ENCODE measurements at regions not wholly inside any gene's neighbourhood (a gene's known extent, or its start where the extent isn't known, plus 50 kb on each side); places are given as distances from the start of the nearest gene placed in this dataset.

DNA sequence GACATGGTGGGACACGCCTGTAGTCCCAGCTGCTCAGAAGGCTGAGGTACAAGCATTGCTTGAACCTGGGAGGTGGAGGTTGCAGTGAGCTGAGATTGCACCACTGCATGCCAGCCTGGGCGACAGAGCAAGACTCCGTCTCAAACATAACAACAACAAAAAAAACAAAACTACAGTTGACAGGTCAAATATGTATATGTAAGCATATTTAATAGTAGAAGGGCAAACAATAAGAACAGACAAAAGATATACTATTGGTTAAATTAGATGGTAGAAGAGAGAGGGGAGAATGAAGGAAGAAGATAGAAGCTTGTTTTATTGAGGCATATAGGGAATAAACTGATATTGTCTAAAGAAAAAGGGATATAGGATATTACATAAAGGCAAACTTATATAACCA, 247.1 kb downstream of the KLF13 start:
- H3K9me3 ChIP-seq (ENCODE audit: control insufficient read depth, insufficient read depth, low read depth, low read length) = no peaks in the 10 kb centered on the region; the same call in 1 of the 2 replicates
- no peaks in the 10 kb centered on the region for H3K4me1 ChIP-seq (ENCODE audit: control insufficient read depth, insufficient read depth, low read length)
- H3K4me3 ChIP-seq (ENCODE audit: low read depth, low read length) = no peak overlapping the region
- H3K27ac ChIP-seq (ENCODE audit: extremely low read depth, low read depth, low read length) = no peak overlapping the region
- no peaks in the 10 kb centered on the region for H3K36me3 ChIP-seq (ENCODE audit: control insufficient read depth in 2 of 2, insufficient read depth in 1 of 2, low read length in 2 of 2)
- ChIA-PET CTCF (no interaction called here), POLR2A (no interaction called here)
- no peak for TF ChIP-seq KLF9 (tag by site-specific recombination; IDR thresholded peaks at IDR 0.05; ENCODE audit: low read depth)
- TF ChIP-seq ZNF266 (tag by site-specific recombination; IDR thresholded peaks at IDR 0.05; ENCODE audit: low read depth) = no peak
- TF ChIP-seq BCL11A (tag by site-specific recombination; IDR thresholded peaks at IDR 0.05; ENCODE audit: low read depth) = no peak
- TF ChIP-seq, protein P1, sequence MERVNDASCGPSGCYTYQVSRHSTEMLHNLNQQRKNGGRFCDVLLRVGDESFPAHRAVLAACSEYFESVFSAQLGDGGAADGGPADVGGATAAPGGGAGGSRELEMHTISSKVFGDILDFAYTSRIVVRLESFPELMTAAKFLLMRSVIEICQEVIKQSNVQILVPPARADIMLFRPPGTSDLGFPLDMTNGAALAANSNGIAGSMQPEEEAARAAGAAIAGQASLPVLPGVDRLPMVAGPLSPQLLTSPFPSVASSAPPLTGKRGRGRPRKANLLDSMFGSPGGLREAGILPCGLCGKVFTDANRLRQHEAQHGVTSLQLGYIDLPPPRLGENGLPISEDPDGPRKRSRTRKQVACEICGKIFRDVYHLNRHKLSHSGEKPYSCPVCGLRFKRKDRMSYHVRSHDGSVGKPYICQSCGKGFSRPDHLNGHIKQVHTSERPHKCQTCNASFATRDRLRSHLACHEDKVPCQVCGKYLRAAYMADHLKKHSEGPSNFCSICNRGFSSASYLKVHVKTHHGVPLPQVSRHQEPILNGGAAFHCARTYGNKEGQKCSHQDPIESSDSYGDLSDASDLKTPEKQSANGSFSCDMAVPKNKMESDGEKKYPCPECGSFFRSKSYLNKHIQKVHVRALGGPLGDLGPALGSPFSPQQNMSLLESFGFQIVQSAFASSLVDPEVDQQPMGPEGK (tag by site-specific recombination; IDR thresholded peaks at IDR 0.05) = no peak
- TF ChIP-seq ZNF184 (tag by site-specific recombination; IDR thresholded peaks at IDR 0.05) = no peak

DNA sequence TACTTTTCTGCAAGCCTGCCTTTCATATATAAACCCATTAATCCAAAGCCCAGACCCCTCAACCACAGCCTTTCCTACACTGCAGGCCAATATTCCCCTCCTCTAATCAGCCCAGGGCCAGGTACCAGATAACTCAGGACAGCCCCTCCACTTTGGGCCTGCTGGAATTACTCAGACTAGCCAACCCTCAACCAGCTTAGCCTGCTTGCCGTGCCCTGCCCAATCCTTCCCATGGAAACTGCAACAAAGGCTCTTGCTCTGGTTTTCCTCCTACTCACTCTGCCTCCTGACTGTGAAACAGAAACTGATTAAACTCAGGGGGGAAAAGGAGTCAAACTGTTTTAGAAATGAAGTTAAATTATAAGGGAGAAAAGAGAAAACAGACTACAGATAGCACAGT, 248.1 kb downstream of the KLF13 start:
- Histone ChIP-seq H3K9me3 (ENCODE audit: control insufficient read depth, insufficient read depth, low read depth, low read length) (no peaks in the 10 kb centered on the region), H3K4me1 (ENCODE audit: control insufficient read depth, insufficient read depth, low read length) (no peaks in the 10 kb centered on the region), H3K36me3 (ENCODE audit: control insufficient read depth in 2 of 2, insufficient read depth in 1 of 2, low read length in 2 of 2) (no peaks in the 10 kb centered on the region), H3K27ac (ENCODE audit: extremely low read depth, low read depth, low read length) (no peak overlapping the region), H3K4me3 (ENCODE audit: low read depth, low read length) (no peak overlapping the region)
- ChIA-PET POLR2A (interaction anchor here (0.6 kb wide), 1 partner anchor 14 kb away, joined by 3 read pairs; no protein-coding TSS in a partner anchor), CTCF (no interaction called here)
- TF ChIP-seq ZEB2 (tag by site-specific recombination; IDR thresholded peaks at IDR 0.05) = no peak
- 0 out of 2 replicates have a peak, but pooled peaks have one; percentile 10 for TF ChIP-seq ZFHX2 (tag by site-specific recombination; conservative IDR thresholded peaks at IDR 0.05)

DNA sequence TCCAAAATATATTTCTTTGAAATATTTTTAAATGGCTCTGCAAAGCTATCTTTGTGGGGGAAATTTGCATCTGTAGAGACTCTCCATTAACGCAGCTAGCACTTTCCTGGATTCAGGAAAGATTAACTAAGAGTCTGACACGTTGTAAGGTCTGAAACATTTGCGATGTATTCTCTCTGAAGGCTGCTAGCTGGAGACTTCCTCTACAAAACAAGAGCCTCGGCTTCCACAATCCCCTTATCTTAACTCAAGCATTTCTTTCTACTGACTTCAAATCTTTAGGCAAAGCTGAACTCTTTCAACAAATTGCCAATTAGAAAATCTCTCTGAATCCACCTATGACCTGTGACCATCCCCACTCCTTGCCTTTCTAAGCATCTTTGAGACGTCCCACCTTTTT, 250.5 kb downstream of the KLF13 start:
- no peaks in the 10 kb centered on the region for H3K4me1 ChIP-seq (ENCODE audit: control insufficient read depth, insufficient read depth, low read length)
- H3K9me3 ChIP-seq (ENCODE audit: control insufficient read depth, insufficient read depth, low read depth, low read length) = no peaks in the 10 kb centered on the region
- H3K4me3 ChIP-seq (ENCODE audit: low read depth, low read length) = no peak overlapping the region
- POLR2A ChIA-PET = no interaction called here
- TF ChIP-seq ZNF16 (tag by site-specific recombination; IDR thresholded peaks at IDR 0.05; ENCODE audit: low read depth) = no peak
- no peak for TF ChIP-seq SETDB1 (IDR thresholded peaks at IDR 0.05; ENCODE audit: insufficient read length, low read length)
- TF ChIP-seq ZNF114 (tag by site-specific recombination; IDR thresholded peaks at IDR 0.05) = no peak
- no peak for TF ChIP-seq ZNF777 (tag by site-specific recombination; IDR thresholded peaks at IDR 0.05; ENCODE audit: borderline replicate concordance)
- TF ChIP-seq ZNF561 (tag by site-specific recombination; IDR thresholded peaks at IDR 0.05; ENCODE audit: borderline replicate concordance) = no peak
- TF ChIP-seq ZBTB17 (tag by site-specific recombination; IDR thresholded peaks at IDR 0.05) = no peak
- no peak for TF ChIP-seq ZSCAN23 (tag by site-specific recombination; IDR thresholded peaks at IDR 0.05)
- no peak for TF ChIP-seq ZNF530 (tag by site-specific recombination; IDR thresholded peaks at IDR 0.05; ENCODE audit: low read depth)
- TF ChIP-seq ZFP37 (tag by site-specific recombination; IDR thresholded peaks at IDR 0.05) = no peak
- TF ChIP-seq BCL11B (tag by site-specific recombination; IDR thresholded peaks at IDR 0.05; ENCODE audit: low read depth) = no peak
- TF ChIP-seq ZEB2 (tag by site-specific recombination; IDR thresholded peaks at IDR 0.05) = no peak
- no peak for TF ChIP-seq KLF7 (tag by site-specific recombination; IDR thresholded peaks at IDR 0.05; ENCODE audit: borderline replicate concordance)
- TF ChIP-seq ZNF654 (tag by site-specific recombination; IDR thresholded peaks at IDR 0.05; ENCODE audit: low read depth) = no peak
- TF ChIP-seq, protein P1 (tag by site-specific recombination; IDR thresholded peaks at IDR 0.05) = no peak
- TF ChIP-seq, protein P2, sequence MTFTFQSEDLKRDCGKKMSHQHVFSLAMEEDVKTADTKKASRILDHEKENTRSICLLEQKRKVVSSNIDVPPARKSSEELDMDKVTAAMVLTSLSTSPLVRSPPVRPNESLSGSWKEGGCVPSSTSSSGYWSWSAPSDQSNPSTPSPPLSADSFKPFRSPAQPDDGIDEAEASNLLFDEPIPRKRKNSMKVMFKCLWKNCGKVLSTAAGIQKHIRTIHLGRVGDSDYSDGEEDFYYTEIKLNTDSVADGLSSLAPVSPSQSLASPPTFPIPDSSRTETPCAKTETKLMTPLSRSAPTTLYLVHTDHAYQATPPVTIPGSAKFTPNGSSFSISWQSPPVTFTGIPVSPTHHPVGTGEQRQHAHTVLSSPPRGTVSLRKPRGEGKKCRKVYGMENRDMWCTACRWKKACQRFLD (tag by site-specific recombination; IDR thresholded peaks at IDR 0.05) = no peak
- TF ChIP-seq SCRT2 (tag by site-specific recombination; IDR thresholded peaks at IDR 0.05) = no peak
- no peak for TF ChIP-seq ZBTB21 (tag by site-specific recombination; IDR thresholded peaks at IDR 0.05)
- TF ChIP-seq ZNF529 (tag by site-specific recombination; IDR thresholded peaks at IDR 0.05; ENCODE audit: insufficient replicate concordance) = no peak
- H3K27ac ChIP-seq (ENCODE audit: extremely low read depth, low read depth, low read length) = no peak overlapping the region
- CTCF ChIA-PET = no interaction called here
- no peaks in the 10 kb centered on the region for H3K36me3 ChIP-seq (ENCODE audit: control insufficient read depth in 2 of 2, insufficient read depth in 1 of 2, low read length in 2 of 2)

All from HEK293 (cell line).